ENCODE measurements at regions not wholly inside any gene's neighbourhood (a gene's known extent, or its start where the extent isn't known, plus 50 kb on each side); places are given as distances from the start of the nearest gene placed in this dataset.

DNA sequence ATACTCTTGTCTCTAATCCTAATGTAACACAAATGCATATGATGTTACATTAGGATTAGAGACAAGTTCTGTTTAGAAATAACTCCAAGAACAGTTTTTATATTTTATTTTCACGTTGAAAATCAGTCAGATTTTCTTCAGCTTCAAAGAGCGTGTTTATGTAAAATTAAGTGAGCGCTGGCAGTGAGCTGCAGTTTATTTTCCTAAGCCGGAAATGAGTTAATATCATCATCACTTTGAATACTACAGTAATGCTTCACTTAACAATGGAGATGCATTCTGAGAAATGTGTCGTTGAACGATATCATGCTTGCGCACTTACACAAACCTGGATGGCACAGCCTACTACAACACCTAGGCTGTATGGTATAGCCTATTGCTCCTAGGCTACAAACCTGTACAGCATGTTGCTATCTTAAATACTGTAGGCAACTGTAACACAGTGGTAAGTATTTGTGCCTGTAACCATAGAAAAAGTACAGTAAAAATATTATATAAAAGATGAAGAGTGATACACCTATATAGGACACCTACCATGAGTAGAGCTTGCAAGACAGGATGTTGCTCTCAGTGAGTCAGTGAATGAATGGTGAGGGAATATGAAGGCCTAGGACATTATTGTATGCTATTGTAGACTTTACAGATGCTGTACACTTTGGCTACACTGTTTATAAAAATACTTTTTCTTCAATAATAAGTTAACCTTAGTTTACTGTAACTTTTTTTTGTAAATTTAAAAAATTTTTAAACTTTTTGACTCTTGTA is 65.9 kb upstream of the C5orf46 start:
- H3K4me1 ChIP-seq (replicated peaks in 1 of 2; ENCODE audit: control insufficient read depth in 2 of 2, insufficient read depth in 2 of 2, low read length in 2 of 2) = no peaks in the 10 kb centered on the region
- H2AFZ ChIP-seq (ENCODE audit: low read depth, low read length) = no peak overlapping the region
- H3K27ac ChIP-seq (ENCODE audit: extremely low read depth, low read depth, low read length) = no peak overlapping the region
- CTCF ChIA-PET (ENCODE audit: low intra/inter-chr PET ratio) = no interaction called here
- H3K9me3 ChIP-seq (replicated peaks; ENCODE audit: control insufficient read depth, insufficient read depth, low read depth, low read length) = no peaks in the 10 kb centered on the region
- BruUV-seq (replicated peaks) = no TSS peak
- no peak overlapping the region for H3K9ac ChIP-seq (ENCODE audit: insufficient read depth in 1 of 2, low read depth in 2 of 2, low read length in 2 of 2)
- no peak for DNase-seq (ENCODE audit: extremely low read depth in 1 of 4, low spot score in 3 of 4)
- no peaks in the 10 kb centered on the region for H3K79me2 ChIP-seq (ENCODE audit: control insufficient read depth, insufficient read depth, low read length)
- no peaks in the 10 kb centered on the region for H3K9me1 ChIP-seq (ENCODE audit: control insufficient read depth, insufficient read depth, low read length)
- in situ Hi-C loops (cut with MboI) = loop anchor here (25.0 kb wide), 1 partner anchor 740 kb away; no protein-coding TSS in a partner anchor
- no peak for FAIRE-seq
- no peak for TF ChIP-seq MGA (IDR thresholded peaks at IDR 0.05)
- no peak for TF ChIP-seq HDAC2 (IDR thresholded peaks at IDR 0.05)
- no peak for TF ChIP-seq GABPB1 (CRISPR knock-in tag; IDR thresholded peaks at IDR 0.05)
- no peaks in the 10 kb centered on the region for H4K20me1 ChIP-seq (replicated peaks; ENCODE audit: control insufficient read depth, insufficient read depth, low read length)
- no peak overlapping the region for H3K4me2 ChIP-seq (ENCODE audit: insufficient read depth, low read length)
- POLR2A ChIA-PET = no interaction called here
- no peaks in the 10 kb centered on the region for H3K36me3 ChIP-seq (ENCODE audit: control insufficient read depth, insufficient read depth, low read length)
- H3K4me3 ChIP-seq = no peak overlapping the region
- H3K27me3 ChIP-seq (ENCODE audit: control insufficient read depth in 2 of 2, insufficient read depth in 2 of 2, low read length in 2 of 2) = no peaks in the 10 kb centered on the region
- 6% methylated on average over 7 of the region's 7 CpGs for WGBS (ENCODE audit: insufficient coverage, low coverage, missing lambda C conversion rate)
- no peak for ATAC-seq
- intact Hi-C loops (cut with micrococcal nuclease) = no loop called here

Measured in K562 (cell line).